Panc1 (cell line): ENCODE measurements at regions not wholly inside any gene's neighbourhood (a gene's known extent, or its start where the extent isn't known, plus 50 kb on each side); places are given as distances from the start of the nearest gene placed in this dataset.

ENCODE experiments used
- ATAC-seq: fragments of 200-7000 bp; cut with Tn5 transposase; 2 replicates; pipeline ENCODE4 v1.9.1; 2020; ENCODE audit warnings: mild to moderate bottlenecking, moderate library complexity
- BruUV-seq: library from RNA; stranded (reverse); fragments of 400-500 nt; replicated peaks from 2 replicates; lab custom pipeline; 2021; lab: Mats Ljungman, UMichigan
- CTCF ChIA-PET: fragments of 300-600 bp; sonication (Branson Sonifier 250); formaldehyde crosslinking; loops from one replicate; lab custom pipeline; 2022; ENCODE audit warnings: antibody characterized with exemption; lab: Charles Lee
- POLR2A ChIA-PET: fragments of 300-600 bp; sonication (Branson Sonifier 250); formaldehyde crosslinking; loops from one replicate; lab custom pipeline; 2022; ENCODE audit warnings: antibody characterized with exemption; lab: Charles Lee
- DNase-seq: peaks from one replicate; pipeline ENCODE4 v3.0.0-alpha.2; 2010; ENCODE audit warnings: low read depth, low spot score
- H3K27ac ChIP-seq: 2 replicates; pipeline ENCODE4 v1.5.1; 2011; ENCODE audit warnings: mild to moderate bottlenecking, low read length, inconsistent platforms
- H3K27me3 ChIP-seq: fragments of 200-500 bp; sonication (Bioruptor generic); 2 replicates; pipeline ENCODE4 v1.6.0; 2014; ENCODE audit warnings: low read length, inconsistent platforms; ENCODE audit not compliant: control insufficient read depth, insufficient read depth
- H3K36me3 ChIP-seq: fragments of 200-500 bp; sonication (Bioruptor generic); 2 replicates; pipeline ENCODE4 v1.5.1; 2014; ENCODE audit warnings: inconsistent platforms, mild to moderate bottlenecking, low read length, moderate library complexity; ENCODE audit not compliant: control insufficient read depth, insufficient read depth
- H3K4me1 ChIP-seq: 2 replicates; pipeline ENCODE4 v1.5.1; 2011; ENCODE audit warnings: inconsistent platforms, mild to moderate bottlenecking, low read length, moderate library complexity; ENCODE audit not compliant: control insufficient read depth, insufficient read depth
- H3K4me3 ChIP-seq, 2 experiments: 2 replicates each; pipeline ENCODE4 v1.5.1; 2011 to 2012; ENCODE audit warnings: low read depth in 2 of 2, low read length in 2 of 2, mild to moderate bottlenecking in 2 of 2, inconsistent platforms in 1 of 2, moderate library complexity in 1 of 2
- H3K9me3 ChIP-seq: fragments of 200-500 bp; sonication (Bioruptor generic); 2 replicates; pipeline ENCODE4 v1.5.1; 2014; ENCODE audit warnings: low read depth, mild to moderate bottlenecking, inconsistent platforms, low read length, moderate library complexity; ENCODE audit not compliant: control insufficient read depth, insufficient read depth
- CTCF ChIP-seq: fragments of 450-650 bp; IDR thresholded peaks from 2 replicates; pipeline ENCODE4 v1.5.1; 2017; ENCODE audit warnings: mild to moderate bottlenecking
- POLR2AphosphoS5 ChIP-seq: IDR thresholded peaks from 2 replicates; pipeline ENCODE4 v1.6.1; 2012; ENCODE audit warnings: mild to moderate bottlenecking, low read depth, low read length, moderate library complexity
- SIN3A ChIP-seq: IDR thresholded peaks from 2 replicates; pipeline ENCODE4 v1.6.1; 2012; ENCODE audit warnings: low read depth, mild to moderate bottlenecking, low read length, moderate library complexity, borderline replicate concordance; ENCODE audit not compliant: insufficient read depth
- TCF7L2 ChIP-seq: IDR thresholded peaks from 2 replicates; pipeline ENCODE4 v1.6.1; 2011; ENCODE audit warnings: mild to moderate bottlenecking, low read depth, low read length, inconsistent platforms
- in situ Hi-C: cut with HindIII; loops from 2 replicates; pipeline ENCODE4 v1.10.0; 2016; ENCODE audit warnings: low sequenced_read_pairs, low pct_unique_long_range_greater_than_20kb
- intact Hi-C: fragments of 100-400 bp; cut with micrococcal nuclease; formaldehyde crosslinking; loops from one replicate; pipeline ENCODE4 v1.10.0; 2022; ENCODE audit not compliant: unreplicated experiment
- TF ChIP-seq, protein P1 (sequence below), 2 experiments: IDR thresholded peaks; 2 replicates each; pipeline ENCODE4 v1.6.1; 2011 to 2012; ENCODE audit warnings: low read depth in 2 of 2, control low read depth in 1 of 2, low read length in 1 of 2, mild to moderate bottlenecking in 1 of 2, moderate library complexity in 1 of 2; ENCODE audit not compliant: insufficient read depth in 1 of 2

- POLR2A ChIA-PET: no interaction called here
- TF ChIP-seq POLR2AphosphoS5: no peak
- DNase-seq: no peak
- in situ Hi-C loops (no loop called here), intact Hi-C loops (no loop called here)
- Histone ChIP-seq H3K27ac (no peak overlapping the region), H3K4me3 (no peak overlapping the region), H3K9me3 (no peaks in the 10 kb centered on the region), H3K4me1 (no peaks in the 10 kb centered on the region; the same call in 1 of the 2 replicates), H3K36me3 (no peaks in the 10 kb centered on the region), H3K27me3 (peaks cover 5% of the 10 kb centered on the region)
- CTCF ChIA-PET: interaction anchor here (0.6 to 1.5 kb wide), 2 partner anchors 15 to 331 kb away, joined by 3 to 4 read pairs; no protein-coding TSS in a partner anchor
- no peak for ATAC-seq
- BruUV-seq: no TSS peak
Observed at GRCh38 chr1:29688471-29689365, 452.4 kb downstream of the PTPRU start.

DNA sequence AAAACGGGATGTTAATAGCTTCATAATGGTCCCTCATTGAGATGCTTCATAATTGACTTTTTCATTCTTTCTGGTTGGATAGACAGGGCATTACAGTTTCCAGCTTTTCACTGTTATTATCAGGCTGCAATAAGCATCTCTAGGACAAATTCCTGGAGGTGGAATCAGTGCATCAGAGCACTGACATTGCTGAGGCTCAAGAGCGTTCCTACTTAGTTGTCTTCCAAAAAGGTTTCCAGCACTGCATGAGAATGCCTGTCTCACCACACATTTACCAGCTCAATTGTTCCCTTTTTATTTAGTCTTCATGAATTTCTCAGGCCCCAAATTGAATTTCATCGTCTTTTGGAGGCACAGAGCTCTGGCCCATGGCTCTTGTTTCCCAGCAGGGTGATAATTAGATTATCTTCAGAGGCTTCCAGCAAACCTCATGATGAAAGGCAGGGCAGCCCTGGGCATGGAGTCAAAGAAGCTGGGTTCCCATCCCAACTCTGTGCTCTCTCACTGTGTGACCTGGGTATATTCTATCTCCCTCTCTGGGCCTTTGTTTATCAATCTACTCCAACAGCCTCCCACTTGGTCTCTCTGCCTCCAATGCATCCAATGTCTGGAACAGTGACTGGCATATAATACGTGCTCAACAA is 451.4 kb downstream of the PTPRU start:
- TF ChIP-seq POLR2AphosphoS5 (no peak), SIN3A (no peak), CTCF (no peak), TCF7L2 (no peak)
- TF ChIP-seq, protein P1, sequence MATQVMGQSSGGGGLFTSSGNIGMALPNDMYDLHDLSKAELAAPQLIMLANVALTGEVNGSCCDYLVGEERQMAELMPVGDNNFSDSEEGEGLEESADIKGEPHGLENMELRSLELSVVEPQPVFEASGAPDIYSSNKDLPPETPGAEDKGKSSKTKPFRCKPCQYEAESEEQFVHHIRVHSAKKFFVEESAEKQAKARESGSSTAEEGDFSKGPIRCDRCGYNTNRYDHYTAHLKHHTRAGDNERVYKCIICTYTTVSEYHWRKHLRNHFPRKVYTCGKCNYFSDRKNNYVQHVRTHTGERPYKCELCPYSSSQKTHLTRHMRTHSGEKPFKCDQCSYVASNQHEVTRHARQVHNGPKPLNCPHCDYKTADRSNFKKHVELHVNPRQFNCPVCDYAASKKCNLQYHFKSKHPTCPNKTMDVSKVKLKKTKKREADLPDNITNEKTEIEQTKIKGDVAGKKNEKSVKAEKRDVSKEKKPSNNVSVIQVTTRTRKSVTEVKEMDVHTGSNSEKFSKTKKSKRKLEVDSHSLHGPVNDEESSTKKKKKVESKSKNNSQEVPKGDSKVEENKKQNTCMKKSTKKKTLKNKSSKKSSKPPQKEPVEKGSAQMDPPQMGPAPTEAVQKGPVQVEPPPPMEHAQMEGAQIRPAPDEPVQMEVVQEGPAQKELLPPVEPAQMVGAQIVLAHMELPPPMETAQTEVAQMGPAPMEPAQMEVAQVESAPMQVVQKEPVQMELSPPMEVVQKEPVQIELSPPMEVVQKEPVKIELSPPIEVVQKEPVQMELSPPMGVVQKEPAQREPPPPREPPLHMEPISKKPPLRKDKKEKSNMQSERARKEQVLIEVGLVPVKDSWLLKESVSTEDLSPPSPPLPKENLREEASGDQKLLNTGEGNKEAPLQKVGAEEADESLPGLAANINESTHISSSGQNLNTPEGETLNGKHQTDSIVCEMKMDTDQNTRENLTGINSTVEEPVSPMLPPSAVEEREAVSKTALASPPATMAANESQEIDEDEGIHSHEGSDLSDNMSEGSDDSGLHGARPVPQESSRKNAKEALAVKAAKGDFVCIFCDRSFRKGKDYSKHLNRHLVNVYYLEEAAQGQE (IDR thresholded peaks at IDR 0.05; ENCODE audit: insufficient read depth in 1 of 2, low read depth in 2 of 2, low read length in 1 of 2): no peak
- ATAC-seq (no peak), DNase-seq (no peak)
- CTCF ChIA-PET: interaction anchor here (1.5 kb wide), 1 partner anchor 16 kb away, joined by 4 read pairs; no protein-coding TSS in a partner anchor
- POLR2A ChIA-PET: no interaction called here
- in situ Hi-C loops (no loop called here), intact Hi-C loops (no loop called here)
- Histone ChIP-seq H3K27ac (no peak overlapping the region), H3K4me1 (no peaks in the 10 kb centered on the region; the same call in 1 of the 2 replicates), H3K27me3 (peaks cover 5% of the 10 kb centered on the region), H3K9me3 (no peaks in the 10 kb centered on the region), H3K36me3 (no peaks in the 10 kb centered on the region), H3K4me3 (no peak overlapping the region)
- BruUV-seq: no TSS peak
